ENCODE measurements at regions not wholly inside any gene's neighbourhood (a gene's known extent, or its start where the extent isn't known, plus 50 kb on each side); places are given as distances from the start of the nearest gene placed in this dataset.
"Not testable (repeated sequence)": the region's sequence is repeated elsewhere in the genome, so short reads cannot be mapped to it uniquely, and the experiment has no call there.

DNA sequence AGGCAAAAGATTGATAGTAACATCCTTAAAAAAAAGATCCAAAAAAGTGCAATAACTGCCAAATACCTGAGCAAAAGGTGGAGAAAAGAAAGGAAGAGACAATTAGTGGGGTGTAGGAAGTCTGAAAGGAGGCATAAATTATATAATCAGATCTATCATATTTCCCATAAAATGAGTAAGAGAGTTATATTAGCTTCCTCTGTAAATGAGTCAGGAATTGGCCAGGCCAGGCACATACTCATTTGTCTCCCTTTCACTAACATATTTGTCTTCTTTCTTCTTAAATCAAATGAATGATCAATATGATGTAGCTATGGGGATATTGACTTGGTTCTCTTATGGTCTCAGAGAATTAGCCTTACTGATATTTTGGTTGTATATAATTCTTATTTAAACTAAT is 292.3 kb upstream of the CADM2 start:
- intact Hi-C loops (cut with micrococcal nuclease) = no loop called here

DNA sequence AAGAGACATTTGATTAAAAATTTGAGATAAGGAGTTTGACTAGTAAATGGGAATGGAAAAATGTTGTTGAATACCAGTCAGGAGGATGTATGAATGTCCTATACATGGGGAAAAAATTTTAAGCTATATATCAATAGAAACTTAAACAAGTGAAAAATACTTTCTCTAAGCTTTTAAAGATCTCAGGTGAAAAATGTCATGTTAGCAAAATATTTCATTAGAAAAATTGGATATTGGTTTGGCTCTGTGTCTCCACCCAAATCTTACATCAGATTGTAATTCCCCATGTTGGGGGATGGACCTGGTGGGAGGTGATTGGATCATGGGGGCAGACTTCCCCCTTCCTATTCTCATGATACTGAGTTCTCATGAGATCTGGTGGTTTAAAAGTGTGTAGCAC is 279.6 kb upstream of the CADM2 start:
- intact Hi-C loops (cut with micrococcal nuclease) = no loop called here

DNA sequence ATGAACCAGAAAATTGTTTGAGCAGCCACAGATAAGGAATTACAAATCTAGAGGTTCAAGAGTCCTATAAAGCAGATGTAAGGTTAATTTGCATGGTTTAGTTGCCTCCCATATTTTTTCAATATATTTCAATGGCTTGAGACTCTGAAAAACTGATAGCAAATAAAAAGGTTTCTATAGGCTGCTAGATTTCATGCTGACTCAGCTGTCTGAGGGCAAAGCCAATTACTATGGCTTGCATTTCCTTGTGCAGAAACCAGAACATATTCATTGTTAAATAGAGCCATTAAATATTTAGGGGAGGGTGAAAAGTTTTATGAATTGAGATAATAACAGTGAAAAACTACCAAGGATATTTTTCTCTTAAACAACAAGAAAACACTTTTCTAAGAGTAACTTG is 278.1 kb upstream of the CADM2 start:
- intact Hi-C loops (cut with micrococcal nuclease) = no loop called here

DNA sequence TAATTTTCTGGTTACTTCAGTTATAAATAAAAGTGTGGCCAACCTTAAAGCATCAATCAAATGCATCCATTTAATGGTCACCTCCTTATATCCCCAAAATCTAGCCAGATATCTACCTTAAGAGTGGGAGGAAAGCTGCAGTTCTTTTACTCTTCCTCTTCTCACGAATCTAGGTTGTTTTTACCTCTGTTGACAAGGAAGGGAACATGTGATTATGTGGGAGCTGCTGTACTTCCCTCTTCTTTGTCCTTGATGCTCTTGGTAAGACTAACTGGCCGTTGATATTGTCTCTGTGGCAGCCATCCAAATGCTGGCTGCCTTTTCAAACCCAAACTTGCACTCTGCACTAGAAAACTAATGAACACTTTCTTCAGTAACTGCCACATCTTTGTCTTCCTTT is 275.3 kb upstream of the CADM2 start:
- intact Hi-C loops (cut with micrococcal nuclease) = no loop called here

DNA sequence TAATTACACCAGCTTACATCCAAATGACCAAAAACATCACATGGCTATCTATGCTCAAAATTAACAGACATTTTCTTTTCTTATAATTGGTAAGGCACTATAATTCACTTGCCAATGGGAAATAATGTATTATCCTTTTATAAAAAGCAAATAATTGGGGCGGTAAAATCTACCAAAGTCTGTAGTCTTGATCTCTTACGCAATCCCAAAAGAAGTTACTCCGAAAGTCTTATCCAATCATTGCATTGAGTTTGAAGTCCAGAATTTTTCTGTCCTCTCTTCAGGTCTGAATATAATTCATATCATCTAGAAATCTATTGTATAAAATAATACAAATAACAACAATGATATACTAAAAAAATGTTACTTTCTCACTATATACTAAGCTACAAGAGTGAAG is 273.3 kb upstream of the CADM2 start:
- intact Hi-C loops (cut with micrococcal nuclease) = no loop called here

DNA sequence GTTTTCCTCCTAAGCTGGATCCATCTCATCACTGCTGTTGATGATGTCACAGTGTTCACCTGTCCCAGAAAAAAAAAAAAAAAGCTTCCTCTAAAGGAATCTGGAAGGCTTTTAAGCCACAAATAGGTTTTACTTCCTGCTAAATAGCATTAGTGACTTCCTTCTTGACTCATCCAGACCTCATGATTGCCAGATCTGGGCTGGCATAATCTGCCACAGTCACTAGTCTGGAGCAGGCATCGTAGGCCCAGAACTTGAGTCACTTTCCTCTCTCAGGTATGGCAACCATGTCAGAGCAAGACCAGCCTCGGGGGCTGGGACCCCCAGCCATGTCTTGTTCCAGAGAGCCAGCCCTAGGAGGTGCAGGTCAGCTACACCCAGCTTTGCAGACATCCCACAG is 266.5 kb upstream of the CADM2 start:
- intact Hi-C loops (cut with micrococcal nuclease) = no loop called here

DNA sequence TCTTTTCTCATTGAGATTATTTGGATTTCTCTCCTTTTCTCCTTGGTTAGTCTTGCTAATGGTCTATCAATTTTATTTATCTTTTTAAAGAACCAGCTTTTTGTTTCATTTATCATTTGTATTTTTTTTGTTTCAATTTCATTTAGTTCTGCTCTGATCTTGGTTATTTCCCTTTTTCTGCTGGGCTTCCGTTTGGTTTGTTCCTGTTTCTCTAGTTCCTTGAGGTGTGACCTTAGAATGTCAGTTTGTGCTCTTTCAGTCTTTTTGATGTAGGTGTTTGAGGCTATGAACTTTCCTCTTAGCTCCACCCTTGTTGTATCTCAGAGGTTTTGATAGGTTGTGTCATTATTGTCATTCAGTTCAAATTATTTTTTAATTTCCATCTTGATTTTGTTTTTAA is 248.5 kb upstream of the CADM2 start:
- intact Hi-C loops (cut with micrococcal nuclease) = not testable (repeated sequence)

DNA sequence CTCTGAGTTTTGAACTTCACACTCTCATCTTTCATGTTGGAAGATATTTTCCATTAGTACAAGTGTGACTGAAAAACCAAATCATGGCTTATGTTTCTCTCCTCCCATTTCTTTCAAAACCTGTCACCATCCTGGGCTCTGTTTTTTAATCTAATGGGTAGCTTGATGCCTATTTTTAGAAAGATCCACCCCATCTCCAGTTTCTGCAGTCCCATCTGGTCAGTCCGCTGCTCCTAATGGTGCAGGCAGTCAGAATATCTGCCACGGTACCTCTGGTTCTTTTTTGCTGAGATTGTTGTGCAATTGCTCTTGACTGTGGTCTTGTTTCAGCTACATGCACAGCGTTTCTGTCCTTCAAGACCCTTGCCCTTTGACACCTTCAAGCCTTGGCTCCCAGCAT is 240.9 kb upstream of the CADM2 start:
- intact Hi-C loops (cut with micrococcal nuclease) = no loop called here

DNA sequence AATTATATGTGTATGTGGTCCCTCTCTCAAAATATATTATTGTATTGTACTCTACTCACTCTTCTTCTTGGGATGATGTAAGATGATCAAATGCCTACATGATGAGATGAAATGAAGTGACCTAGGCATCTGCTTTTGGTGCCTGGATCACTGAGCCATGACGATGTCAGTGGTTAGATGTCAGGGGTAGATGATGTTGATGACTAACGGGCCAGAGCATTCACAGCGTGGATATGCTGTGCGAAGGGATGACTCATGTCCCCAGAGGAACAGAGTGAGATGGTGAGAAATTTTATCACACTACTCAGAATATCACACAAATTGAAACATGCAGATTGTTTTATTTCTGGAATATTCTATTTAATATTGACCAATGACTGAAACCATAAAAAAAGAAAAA is 233.9 kb upstream of the CADM2 start:
- intact Hi-C loops (cut with micrococcal nuclease) = no loop called here

DNA sequence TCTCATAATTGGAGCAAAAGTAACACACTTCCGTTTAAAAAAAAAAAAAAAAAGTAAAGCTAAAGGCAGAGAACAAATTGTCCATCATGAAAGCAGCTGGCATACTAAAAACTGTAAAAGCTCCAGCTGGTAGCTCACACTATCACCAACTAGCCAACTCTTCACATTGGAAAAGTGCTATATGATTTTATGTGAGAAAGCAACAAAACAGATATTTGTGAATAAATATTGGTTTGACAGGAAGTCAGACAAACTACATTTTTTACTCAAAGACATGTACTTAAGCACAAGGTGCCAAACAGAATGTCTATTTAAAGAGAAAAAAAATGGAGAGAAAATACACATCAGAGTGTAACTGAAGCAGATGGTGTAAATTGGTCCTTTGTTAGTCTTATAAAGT is 231.2 kb upstream of the CADM2 start:
- intact Hi-C loops (cut with micrococcal nuclease) = no loop called here

DNA sequence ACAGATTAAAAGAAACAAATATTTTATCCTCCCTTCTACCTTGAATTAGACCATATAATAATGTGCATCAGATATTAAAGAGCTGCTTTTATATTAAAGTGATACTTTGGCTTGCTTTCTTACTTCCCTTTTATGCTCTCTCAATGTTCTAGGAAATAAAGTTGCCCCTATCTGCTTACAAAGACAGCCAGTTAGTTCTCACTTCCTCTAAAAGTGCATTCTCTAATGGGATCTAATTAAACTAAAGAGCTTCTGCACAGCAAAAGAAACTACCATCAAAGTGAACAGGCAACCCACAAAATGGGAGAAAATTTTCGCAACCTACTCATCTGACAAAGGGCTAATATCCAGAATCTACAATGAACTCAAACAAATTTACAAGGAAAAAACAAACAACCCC is 224.1 kb upstream of the CADM2 start:
- intact Hi-C loops (cut with micrococcal nuclease) = not testable (repeated sequence)

DNA sequence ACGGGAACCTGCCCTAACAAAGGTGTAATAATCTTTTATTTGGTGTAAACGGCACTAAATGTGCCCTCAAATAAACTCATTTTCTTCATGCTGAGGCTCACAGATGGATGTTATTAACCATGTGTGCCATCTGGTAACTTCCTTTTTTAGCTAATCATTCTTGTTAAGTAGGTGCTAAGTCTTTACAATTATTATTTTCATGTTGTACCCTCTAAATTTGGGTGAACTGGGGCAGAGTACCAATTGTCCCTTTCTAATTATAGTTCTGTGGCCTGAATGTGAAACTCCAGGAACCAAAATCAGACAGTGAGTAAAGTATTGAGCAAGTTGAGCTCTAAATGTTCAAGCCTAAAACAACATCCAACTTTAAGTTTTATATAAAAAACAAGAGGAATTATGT is 220.7 kb upstream of the CADM2 start:
- intact Hi-C loops (cut with micrococcal nuclease) = no loop called here

DNA sequence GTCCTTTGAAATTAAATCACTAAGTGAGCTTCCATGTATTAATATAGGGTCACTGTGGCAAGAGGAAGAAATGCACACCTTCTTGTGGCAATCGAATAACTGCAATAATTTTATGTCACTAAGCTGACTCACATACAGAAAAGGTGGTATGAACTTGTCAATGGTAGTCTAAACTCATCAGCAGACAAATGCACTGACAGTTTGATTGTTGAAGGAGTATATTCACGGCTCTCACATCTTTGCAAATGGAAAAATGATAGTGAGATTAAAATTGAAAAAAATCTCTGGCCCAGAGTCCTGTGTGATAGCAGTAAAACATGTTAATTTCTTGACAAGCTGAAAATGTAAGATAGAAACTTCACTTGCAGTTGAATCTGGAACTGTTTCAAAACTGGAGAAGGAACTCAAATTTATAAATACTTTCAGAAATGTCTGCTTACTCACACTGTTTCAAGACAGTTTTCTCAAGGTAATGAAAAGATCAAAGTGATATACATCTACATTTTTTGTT is 215.8 kb upstream of the CADM2 start:
- intact Hi-C loops (cut with micrococcal nuclease) = no loop called here

DNA sequence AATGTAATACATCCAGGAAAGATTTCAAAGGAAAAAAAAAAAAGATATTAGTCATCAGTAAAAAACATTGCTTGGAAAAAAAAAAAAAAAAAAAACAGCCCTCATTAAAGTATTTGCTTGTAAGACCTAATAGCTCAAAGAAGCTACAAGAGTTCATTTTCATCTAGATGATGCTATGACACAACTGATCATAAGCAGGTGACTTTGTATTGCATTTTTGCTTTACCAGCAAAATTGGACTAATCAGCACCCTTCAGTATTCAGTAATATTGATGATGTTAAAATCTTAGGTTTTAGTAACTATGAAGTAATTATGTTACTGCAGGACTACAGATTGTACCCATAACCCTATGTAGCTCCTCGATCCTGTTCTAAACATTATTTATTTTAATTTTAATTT is 214.7 kb upstream of the CADM2 start:
- intact Hi-C loops (cut with micrococcal nuclease) = no loop called here

DNA sequence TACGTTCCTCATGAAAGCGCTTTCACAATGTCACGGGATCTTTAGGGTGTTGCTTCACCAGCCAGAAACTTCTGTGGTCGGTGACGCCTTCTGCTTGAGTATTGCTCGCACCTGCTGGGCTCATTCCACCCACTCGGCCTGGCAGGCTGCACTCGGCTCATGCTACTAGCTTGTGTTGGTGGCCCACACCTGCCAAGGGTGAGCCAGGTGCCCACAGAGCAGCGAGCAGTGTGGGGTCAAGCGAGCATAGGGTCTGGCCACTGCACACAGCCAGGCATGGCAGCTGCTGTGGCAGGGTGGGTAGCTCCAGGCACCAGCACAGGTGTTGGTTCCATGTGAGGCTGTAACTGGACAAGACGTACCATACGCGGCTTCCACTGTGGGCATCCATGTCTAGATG is 202.9 kb upstream of the CADM2 start:
- intact Hi-C loops (cut with micrococcal nuclease) = no loop called here

DNA sequence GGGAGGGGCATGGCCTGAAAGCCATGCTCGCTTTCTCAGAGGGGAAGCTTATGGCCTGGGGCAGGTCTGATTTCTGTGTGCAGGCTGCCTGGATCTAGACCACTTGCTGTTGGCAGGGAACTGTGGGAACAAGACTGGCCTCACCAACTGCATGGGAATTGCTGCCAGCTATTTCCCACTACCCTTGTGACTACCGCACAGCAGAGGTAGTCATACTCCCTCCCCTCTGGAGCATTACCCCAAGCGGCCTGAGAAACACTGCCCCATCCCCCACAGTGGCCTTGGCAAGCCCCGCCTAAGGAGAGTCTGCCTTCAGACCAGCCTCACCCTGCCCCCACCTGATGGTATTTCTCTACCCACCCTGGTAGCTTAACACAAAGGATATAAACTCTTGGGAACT is 199.4 kb upstream of the CADM2 start:
- intact Hi-C loops (cut with micrococcal nuclease) = no loop called here

DNA sequence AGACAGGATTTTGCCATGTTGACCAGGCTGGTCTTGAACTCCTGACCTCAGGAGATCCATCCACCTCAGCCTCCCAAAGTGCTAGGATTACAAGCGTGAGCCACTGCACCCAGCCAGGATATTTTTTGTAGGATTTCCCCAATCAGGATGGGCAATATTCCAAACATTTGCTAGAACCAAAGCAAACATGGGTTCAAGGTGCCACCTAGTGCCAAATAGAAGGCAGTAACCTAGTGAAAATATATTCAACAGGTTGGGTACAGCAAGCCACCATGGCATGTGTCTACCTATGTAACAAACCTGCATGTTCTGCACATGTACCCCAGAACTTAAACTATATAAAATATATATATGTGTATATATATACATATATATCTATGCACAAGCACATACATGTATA is 185.9 kb upstream of the CADM2 start:
- intact Hi-C loops (cut with micrococcal nuclease) = no loop called here

DNA sequence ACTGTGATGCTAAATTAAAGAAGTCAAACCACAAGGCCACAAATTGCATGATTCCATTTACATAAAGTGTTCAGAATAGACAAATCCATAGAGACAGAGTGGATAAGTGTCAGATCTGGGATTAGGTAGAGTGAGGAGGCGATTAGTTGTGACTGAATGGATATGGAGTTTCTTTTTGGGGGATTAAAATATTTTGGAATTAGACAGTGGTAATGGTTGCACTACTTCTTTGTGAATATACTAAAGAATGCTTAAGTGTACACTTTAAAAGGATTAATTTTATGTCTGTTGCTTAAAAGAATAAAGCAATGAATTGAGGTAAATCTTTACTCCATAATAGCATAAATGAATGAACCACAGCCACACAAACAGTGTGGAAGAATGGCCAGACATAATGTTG is 175.5 kb upstream of the CADM2 start:
- intact Hi-C loops (cut with micrococcal nuclease) = no loop called here

DNA sequence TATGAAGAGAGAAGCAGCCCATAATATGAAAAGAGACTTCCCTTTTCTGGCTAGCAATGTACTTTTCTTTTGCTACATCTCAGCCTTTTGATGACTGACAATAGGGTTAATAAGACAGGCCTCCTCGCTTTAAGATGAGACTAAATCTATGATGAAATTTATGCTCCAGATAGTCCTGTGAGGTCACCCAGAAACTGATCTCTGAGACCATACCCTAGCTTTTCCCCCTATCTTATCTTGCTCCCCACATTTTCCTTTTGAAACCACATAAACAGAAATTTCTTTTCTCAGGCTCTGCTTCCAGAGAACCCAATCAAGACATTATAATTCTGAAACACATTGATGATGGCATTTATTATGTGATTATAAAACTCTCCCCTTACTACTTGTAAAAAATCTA is 168.8 kb upstream of the CADM2 start:
- intact Hi-C loops (cut with micrococcal nuclease) = no loop called here

DNA sequence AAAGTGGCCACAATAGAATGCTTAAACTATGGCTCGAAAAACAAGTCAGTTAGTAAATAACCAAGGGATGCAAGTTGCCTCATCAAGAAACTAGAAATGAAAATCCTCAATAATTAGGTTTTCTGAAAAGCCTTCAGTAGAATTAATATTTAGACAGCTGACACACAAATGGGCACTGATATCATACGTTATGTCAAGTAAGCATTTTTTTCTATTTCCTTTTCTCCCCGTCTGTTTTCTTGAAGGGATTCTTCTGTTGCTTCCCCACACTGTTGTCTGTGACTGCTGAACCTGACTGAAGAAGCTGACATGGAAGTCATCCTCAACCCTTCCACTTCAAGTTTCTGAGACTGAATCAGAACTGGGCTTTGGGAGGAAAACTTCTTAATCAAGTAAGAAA is 151.8 kb upstream of the CADM2 start:
- intact Hi-C loops (cut with micrococcal nuclease) = no loop called here

DNA sequence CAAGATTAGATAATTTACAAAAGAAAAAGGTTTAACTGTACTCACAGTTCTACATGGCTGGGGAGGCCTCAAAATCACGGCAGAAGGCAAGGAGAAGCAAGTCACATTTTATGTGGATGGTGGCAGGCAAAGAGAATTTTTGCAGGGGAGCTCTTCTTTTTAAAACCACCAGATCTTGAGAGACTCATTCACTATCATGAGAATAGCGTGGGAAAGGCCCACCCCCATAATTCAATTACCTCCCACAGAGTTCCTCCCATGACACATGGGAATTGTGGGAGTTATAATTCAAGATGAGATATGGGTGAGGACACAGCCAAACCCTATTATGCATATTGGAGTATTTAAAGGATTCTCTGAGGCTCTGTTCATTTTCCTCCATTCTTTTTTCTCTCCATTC is 138.7 kb upstream of the CADM2 start:
- intact Hi-C loops (cut with micrococcal nuclease) = no loop called here

DNA sequence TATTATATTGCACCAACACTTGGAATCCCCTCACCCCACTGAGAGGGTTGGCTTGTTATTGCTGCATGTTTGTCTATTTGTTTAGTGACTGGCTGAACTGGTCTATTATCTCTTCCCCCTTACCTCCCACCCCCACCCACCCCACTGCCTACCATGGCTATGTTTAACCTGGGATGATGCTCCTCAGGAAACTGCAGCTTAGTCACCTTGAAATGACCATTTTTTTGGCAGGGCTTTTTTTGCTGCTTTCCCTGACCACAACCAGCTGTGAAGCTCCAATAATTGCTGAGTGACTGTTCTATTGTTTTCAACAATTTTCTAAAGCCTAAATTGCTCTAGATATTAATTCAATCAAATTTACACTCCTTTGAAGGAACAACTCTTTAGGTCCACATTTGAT is 137.9 kb upstream of the CADM2 start:
- intact Hi-C loops (cut with micrococcal nuclease) = no loop called here

DNA sequence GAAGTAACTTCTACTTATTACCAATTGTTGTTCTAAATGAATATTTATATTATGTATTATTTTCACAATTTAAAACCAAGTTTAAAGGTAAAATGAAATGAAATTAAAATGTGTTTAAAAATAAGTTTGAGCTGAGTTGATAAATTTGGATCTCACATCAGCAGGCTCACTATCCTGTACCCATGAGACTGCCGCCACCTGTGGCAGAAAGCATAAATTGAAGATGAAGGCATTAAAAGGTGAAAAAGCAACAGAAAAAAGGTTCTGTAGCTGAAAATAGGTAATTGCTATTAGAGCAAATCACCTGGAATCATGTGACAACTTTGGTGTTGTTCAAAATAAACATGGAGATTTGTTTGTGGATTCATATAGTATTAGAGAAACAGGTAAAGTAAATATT is 133.0 kb upstream of the CADM2 start:
- intact Hi-C loops (cut with micrococcal nuclease) = no loop called here

DNA sequence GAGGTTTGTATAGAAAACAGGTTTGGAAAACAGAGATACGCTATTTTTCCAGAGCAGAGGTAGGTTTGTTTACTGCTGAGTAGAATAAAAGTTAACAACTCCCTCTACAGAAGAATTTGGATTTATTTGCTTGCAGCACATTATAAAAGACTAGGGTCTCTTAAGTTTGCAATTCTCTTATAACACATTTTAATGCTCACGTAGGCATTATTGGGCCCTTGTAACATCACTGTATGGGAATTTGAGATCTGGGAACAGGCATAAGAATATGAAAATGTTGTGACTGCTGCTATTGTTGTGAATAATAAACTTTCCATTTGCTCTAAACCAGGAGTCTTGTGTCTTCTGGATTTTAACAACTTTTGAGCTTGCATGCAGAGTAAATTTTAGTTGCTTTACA is 128.3 kb upstream of the CADM2 start:
- intact Hi-C loops (cut with micrococcal nuclease) = no loop called here

DNA sequence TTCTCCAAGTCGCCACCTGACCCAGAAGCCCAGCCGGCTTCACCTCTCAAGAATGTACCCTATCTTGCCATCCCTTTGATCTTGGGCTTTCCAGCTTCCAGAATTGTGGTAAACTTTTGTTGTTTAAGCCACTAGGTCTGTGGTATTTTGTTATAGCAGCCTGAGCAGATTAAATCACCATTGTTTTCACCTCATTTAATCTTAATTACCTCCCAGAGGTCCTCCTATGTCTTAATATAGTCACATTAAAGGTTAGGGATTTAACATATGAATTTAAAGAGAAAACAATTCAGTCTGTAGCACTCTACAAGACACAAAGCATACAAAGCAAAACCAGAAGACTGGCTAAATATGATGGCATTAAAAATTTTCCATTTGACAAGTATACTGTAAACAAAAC is 123.4 kb upstream of the CADM2 start:
- intact Hi-C loops (cut with micrococcal nuclease) = no loop called here

All from T-helper 2 cell treated with Interferon-gamma antibody and Interleukin-4, amounts not matched to agents 100 ng/mL and 5 ng/mL, for 36 hours (primary cell).